ENCODE measurements at regions not wholly inside any gene's neighbourhood (a gene's known extent, or its start where the extent isn't known, plus 50 kb on each side); places are given as distances from the start of the nearest gene placed in this dataset.

DNA sequence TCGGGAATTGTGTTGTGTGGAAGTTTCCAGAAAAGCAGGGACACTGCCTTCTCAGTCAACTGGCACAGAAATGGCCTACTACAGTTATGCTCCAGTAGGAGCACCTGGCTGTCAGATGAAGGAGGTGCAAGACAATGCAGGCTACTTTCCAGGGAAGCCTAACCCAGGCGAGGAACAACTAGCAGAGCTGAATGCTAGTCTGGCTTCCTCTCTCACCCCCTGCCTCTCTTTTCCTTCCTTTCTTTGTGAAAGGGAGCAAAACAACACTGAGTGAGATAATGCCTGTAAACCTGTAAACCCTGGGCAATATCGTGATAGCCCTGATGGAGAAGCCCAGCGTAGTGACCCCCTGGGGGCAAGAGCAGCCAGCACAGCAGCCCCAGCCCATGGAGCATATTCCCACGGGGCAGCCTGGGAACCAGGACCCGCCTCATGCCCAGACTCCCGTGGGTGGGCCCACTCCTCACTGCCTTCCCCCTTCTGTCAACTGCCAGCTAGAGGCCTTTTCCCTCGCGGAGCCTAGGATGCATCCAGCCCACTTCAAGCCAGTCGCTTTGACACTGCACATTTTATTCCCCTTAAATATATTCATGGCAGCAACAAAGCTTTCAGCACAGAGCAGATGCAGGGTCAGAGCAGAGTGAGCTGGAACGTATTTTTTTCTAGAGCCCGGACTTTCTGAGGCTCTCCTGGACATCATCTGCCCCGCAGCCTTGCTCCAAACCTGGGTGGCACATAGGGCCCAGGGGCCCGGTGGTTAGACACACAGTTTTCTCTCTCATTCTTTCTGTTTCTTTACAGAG lies 77.0 kb downstream of the PDCL3 start:
- TF ChIP-seq RXRA (IDR thresholded peaks at IDR 0.05) (no peak), SP1 (IDR thresholded peaks at IDR 0.05) (no peak), HNF4A (conservative IDR thresholded peaks at IDR 0.05) (no peak), HNF4G (IDR thresholded peaks at IDR 0.05) (no peak), YY1 (IDR thresholded peaks at IDR 0.05) (no peak)
- TF ChIP-seq, protein P1, sequence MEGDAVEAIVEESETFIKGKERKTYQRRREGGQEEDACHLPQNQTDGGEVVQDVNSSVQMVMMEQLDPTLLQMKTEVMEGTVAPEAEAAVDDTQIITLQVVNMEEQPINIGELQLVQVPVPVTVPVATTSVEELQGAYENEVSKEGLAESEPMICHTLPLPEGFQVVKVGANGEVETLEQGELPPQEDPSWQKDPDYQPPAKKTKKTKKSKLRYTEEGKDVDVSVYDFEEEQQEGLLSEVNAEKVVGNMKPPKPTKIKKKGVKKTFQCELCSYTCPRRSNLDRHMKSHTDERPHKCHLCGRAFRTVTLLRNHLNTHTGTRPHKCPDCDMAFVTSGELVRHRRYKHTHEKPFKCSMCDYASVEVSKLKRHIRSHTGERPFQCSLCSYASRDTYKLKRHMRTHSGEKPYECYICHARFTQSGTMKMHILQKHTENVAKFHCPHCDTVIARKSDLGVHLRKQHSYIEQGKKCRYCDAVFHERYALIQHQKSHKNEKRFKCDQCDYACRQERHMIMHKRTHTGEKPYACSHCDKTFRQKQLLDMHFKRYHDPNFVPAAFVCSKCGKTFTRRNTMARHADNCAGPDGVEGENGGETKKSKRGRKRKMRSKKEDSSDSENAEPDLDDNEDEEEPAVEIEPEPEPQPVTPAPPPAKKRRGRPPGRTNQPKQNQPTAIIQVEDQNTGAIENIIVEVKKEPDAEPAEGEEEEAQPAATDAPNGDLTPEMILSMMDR (IDR thresholded peaks at IDR 0.05; ENCODE audit: low read depth, low read length, missing input control), result no peak
- TF ChIP-seq, protein P2, sequence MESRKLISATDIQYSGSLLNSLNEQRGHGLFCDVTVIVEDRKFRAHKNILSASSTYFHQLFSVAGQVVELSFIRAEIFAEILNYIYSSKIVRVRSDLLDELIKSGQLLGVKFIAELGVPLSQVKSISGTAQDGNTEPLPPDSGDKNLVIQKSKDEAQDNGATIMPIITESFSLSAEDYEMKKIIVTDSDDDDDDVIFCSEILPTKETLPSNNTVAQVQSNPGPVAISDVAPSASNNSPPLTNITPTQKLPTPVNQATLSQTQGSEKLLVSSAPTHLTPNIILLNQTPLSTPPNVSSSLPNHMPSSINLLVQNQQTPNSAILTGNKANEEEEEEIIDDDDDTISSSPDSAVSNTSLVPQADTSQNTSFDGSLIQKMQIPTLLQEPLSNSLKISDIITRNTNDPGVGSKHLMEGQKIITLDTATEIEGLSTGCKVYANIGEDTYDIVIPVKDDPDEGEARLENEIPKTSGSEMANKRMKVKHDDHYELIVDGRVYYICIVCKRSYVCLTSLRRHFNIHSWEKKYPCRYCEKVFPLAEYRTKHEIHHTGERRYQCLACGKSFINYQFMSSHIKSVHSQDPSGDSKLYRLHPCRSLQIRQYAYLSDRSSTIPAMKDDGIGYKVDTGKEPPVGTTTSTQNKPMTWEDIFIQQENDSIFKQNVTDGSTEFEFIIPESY (IDR thresholded peaks at IDR 0.05), result no peak
- TF ChIP-seq, protein P3, sequence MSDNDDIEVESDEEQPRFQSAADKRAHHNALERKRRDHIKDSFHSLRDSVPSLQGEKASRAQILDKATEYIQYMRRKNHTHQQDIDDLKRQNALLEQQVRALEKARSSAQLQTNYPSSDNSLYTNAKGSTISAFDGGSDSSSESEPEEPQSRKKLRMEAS (IDR thresholded peaks at IDR 0.05), result no peak
- Histone ChIP-seq H3K27me3 (ENCODE audit: control insufficient read depth in 4 of 4, insufficient read depth in 4 of 4, low read length in 3 of 4) (peaks cover 0 to 6% (median 2%) of the 10 kb centered on the region in 4 donors), H3K27ac (ENCODE audit: low read depth in 1 of 2, low read length in 2 of 2) (no peak overlapping the region), H3K9ac (ENCODE audit: low read depth in 1 of 2, low read length in 2 of 2) (no peak overlapping the region), H3K36me3 (ENCODE audit: control insufficient read depth in 4 of 4, insufficient read depth in 3 of 4, low read depth in 1 of 4, low read length in 3 of 4) (no peaks in the 10 kb centered on the region), H3K4me1 (ENCODE audit: control insufficient read depth in 4 of 4, insufficient read depth in 4 of 4, low read length in 3 of 4) (no peaks in the 10 kb centered on the region), H3K9me3 (ENCODE audit: control insufficient read depth in 4 of 4, low read length in 3 of 4) (no peaks in the 10 kb centered on the region), H3K4me3 (ENCODE audit: low read depth in 1 of 3, low read length in 3 of 3) (no peak overlapping the region)
- WGBS, result 73% methylated on average over 14 of the region's 14 CpGs
- no peak for DNase-seq (ENCODE audit: low spot score)

DNA sequence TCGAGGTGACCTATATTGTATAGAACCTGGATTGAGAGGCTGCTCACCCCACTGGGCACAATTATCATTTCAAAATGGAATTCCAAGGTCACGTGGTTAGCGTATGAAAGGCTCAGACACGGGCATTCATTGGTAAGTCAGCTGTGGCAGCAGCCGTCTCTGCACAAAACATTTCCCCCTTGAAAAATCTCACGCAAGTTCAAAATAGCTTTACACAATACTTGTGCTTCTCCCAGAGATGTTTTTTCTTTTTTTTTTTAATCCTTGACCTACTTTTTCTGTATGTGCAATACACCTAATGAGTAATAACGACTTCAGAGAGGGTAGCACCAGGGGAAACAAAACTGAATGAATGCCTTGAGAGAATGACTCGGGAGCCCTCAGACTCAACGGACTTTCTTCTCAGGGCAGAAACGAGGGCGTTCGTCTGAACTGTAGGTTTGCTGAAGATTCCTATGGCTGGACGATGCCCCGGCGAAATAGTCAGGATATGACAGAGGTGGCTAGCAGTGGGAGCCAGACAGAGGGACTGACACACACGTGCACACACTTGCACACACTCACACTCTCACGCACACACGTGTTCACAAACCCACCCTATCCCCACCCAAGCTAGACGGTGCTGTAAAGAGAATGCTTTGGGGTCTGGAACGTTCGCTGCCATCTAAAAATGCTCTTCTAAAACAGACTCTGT lies 77.8 kb downstream of the PDCL3 start:
- no peak overlapping the region for H3K4me3 ChIP-seq (ENCODE audit: low read depth in 1 of 3, low read length in 3 of 3)
- 82% methylated on average over 21 of the region's 21 CpGs for WGBS
- TF ChIP-seq YY1 (IDR thresholded peaks at IDR 0.05), result no peak
- TF ChIP-seq EGR1 (IDR thresholded peaks at IDR 0.05; ENCODE audit: low read depth in 2 of 2), result no peak
- TF ChIP-seq RAD21 (IDR thresholded peaks at IDR 0.05), result no peak
- no peak for TF ChIP-seq JUND (IDR thresholded peaks at IDR 0.05)
- no peak for TF ChIP-seq RXRA (IDR thresholded peaks at IDR 0.05)
- TF ChIP-seq, protein P3 (IDR thresholded peaks at IDR 0.05), result no peak
- no peak for TF ChIP-seq HNF4A (conservative IDR thresholded peaks at IDR 0.05)
- TF ChIP-seq, protein P4, sequence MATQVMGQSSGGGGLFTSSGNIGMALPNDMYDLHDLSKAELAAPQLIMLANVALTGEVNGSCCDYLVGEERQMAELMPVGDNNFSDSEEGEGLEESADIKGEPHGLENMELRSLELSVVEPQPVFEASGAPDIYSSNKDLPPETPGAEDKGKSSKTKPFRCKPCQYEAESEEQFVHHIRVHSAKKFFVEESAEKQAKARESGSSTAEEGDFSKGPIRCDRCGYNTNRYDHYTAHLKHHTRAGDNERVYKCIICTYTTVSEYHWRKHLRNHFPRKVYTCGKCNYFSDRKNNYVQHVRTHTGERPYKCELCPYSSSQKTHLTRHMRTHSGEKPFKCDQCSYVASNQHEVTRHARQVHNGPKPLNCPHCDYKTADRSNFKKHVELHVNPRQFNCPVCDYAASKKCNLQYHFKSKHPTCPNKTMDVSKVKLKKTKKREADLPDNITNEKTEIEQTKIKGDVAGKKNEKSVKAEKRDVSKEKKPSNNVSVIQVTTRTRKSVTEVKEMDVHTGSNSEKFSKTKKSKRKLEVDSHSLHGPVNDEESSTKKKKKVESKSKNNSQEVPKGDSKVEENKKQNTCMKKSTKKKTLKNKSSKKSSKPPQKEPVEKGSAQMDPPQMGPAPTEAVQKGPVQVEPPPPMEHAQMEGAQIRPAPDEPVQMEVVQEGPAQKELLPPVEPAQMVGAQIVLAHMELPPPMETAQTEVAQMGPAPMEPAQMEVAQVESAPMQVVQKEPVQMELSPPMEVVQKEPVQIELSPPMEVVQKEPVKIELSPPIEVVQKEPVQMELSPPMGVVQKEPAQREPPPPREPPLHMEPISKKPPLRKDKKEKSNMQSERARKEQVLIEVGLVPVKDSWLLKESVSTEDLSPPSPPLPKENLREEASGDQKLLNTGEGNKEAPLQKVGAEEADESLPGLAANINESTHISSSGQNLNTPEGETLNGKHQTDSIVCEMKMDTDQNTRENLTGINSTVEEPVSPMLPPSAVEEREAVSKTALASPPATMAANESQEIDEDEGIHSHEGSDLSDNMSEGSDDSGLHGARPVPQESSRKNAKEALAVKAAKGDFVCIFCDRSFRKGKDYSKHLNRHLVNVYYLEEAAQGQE (IDR thresholded peaks at IDR 0.05), result no peak
- TF ChIP-seq, protein P5, sequence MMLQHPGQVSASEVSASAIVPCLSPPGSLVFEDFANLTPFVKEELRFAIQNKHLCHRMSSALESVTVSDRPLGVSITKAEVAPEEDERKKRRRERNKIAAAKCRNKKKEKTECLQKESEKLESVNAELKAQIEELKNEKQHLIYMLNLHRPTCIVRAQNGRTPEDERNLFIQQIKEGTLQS (IDR thresholded peaks at IDR 0.05), result no peak
- TF ChIP-seq TAF1 (conservative IDR thresholded peaks at IDR 0.05), result no peak

More for the DNA sequence above, 77.8 kb downstream of the PDCL3 start:
- Histone ChIP-seq H3K27ac (ENCODE audit: low read depth in 1 of 2, low read length in 2 of 2) (no peak overlapping the region), H3K36me3 (ENCODE audit: control insufficient read depth in 4 of 4, insufficient read depth in 3 of 4, low read depth in 1 of 4, low read length in 3 of 4) (no peaks in the 10 kb centered on the region), H3K4me1 (ENCODE audit: control insufficient read depth in 4 of 4, insufficient read depth in 4 of 4, low read length in 3 of 4) (no peaks in the 10 kb centered on the region), H3K9me3 (ENCODE audit: control insufficient read depth in 4 of 4, low read length in 3 of 4) (no peaks in the 10 kb centered on the region), H3K27me3 (ENCODE audit: control insufficient read depth in 4 of 4, insufficient read depth in 4 of 4, low read length in 3 of 4) (peaks cover 0 to 6% (median 2%) of the 10 kb centered on the region in 4 donors), H3K9ac (ENCODE audit: low read depth in 1 of 2, low read length in 2 of 2) (no peak overlapping the region)
- DNase-seq (ENCODE audit: low spot score), result no peak
